ENCODE measurements at regions not wholly inside any gene's neighbourhood (a gene's known extent, or its start where the extent isn't known, plus 50 kb on each side); places are given as distances from the start of the nearest gene placed in this dataset.

DNA sequence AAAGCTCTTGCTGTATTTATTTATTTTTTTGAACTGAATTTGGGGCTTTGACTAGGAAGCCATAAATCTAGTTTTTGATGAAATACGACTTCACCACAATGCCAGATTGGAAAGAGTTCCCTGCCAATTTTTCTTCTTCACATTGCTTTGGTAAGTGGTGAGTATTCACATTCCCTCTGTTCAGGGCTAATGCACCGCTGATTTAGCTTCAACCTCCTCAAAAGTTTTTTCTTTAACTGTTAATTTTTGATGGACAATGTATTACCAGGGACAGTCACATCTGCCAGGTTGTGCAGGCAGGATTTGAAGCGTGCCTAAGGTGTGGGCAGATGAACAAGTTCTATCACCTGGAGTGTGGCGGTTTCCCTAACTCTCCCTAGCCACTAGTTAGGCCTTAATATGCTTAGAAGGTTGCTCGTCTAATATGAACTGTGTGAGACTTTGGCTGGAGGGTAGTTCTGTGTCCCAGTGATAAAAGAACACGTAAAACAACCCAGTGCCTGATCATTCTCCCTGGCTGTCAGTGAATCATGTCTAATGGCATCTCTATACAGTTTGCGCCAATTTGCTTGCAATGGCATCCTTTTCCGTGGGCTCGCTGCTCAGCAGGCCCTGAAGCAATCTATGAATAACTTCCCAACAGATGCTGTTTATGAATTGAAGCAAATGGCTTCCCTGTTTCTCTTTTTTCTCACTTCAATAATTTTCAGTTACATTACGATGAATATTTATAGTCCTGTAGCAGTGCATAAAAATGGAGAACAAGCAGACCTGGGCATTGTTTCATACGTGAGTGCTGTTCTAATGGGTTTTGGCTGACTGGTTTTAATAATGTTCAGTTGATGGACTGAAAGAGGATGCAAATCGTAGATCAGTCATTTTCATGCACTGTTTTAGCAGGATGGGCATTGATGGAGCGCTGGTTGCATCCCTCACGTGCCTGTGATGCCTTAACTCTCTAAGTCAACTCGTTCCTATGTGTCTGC, 243.2 kb upstream of the SUCLG2 start:
- DNase-seq: no peak
- Mint-ChIP-seq H3K4me3 (ENCODE audit: unreplicated experiment) (no peak overlapping the region), H3K4me1 (ENCODE audit: low read depth, unreplicated experiment) (no peaks in the 10 kb centered on the region), H3K9me3 (ENCODE audit: unreplicated experiment) (peaks cover 1% of the 10 kb centered on the region), H3K27me3 (ENCODE audit: unreplicated experiment) (no peaks in the 10 kb centered on the region), H3K36me3 (ENCODE audit: unreplicated experiment) (no peaks in the 10 kb centered on the region), H3K27ac (ENCODE audit: unreplicated experiment) (no peak overlapping the region)
- no peak for TF ChIP-seq CTCF (IDR thresholded peaks at IDR 0.05; ENCODE audit: partially characterized antibody, unreplicated experiment)

DNA sequence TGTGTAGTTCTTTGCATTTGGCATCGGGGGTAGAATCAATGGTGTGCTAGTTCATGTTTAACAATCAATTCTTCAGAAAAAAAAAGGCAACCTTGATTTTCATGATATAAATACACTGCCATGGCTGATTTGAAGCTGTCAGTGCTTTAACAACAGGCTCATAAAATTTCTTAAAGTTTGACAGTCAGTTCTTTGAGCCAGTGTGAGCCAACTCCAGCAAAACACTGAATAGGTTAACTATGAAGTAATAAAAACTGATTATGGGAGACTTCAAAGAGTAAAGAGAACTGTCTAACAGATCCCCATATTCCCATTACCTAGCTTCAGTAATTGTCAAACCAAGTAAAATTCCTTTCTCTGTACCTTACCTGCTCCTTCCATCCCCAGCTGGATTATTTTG, 241.7 kb upstream of the SUCLG2 start:
- Mint-ChIP-seq H3K4me3 (ENCODE audit: unreplicated experiment) (no peak overlapping the region), H3K36me3 (ENCODE audit: unreplicated experiment) (no peaks in the 10 kb centered on the region), H3K9me3 (ENCODE audit: unreplicated experiment) (peaks cover 1% of the 10 kb centered on the region), H3K27me3 (ENCODE audit: unreplicated experiment) (no peaks in the 10 kb centered on the region), H3K4me1 (ENCODE audit: low read depth, unreplicated experiment) (no peaks in the 10 kb centered on the region), H3K27ac (ENCODE audit: unreplicated experiment) (no peak overlapping the region)
- TF ChIP-seq CTCF (IDR thresholded peaks at IDR 0.05; ENCODE audit: partially characterized antibody, unreplicated experiment): no peak
- no peak for DNase-seq

- no peaks in the 10 kb centered on the region for H3K27me3 Mint-ChIP-seq (ENCODE audit: unreplicated experiment)
- H3K4me3 Mint-ChIP-seq (ENCODE audit: unreplicated experiment): no peak overlapping the region
- no peak overlapping the region for H3K27ac Mint-ChIP-seq (ENCODE audit: unreplicated experiment)
- DNase-seq: no peak
- H3K4me1 Mint-ChIP-seq (ENCODE audit: low read depth, unreplicated experiment): no peaks in the 10 kb centered on the region
- peaks cover 4% of the 10 kb centered on the region for H3K36me3 Mint-ChIP-seq (ENCODE audit: unreplicated experiment)
- no peak for TF ChIP-seq CTCF (IDR thresholded peaks at IDR 0.05; ENCODE audit: partially characterized antibody, unreplicated experiment)
- peaks cover 1% of the 10 kb centered on the region for H3K9me3 Mint-ChIP-seq (ENCODE audit: unreplicated experiment)
Observed at GRCh38 chr3:67894510-67894909, 240.1 kb upstream of the SUCLG2 start.

DNA sequence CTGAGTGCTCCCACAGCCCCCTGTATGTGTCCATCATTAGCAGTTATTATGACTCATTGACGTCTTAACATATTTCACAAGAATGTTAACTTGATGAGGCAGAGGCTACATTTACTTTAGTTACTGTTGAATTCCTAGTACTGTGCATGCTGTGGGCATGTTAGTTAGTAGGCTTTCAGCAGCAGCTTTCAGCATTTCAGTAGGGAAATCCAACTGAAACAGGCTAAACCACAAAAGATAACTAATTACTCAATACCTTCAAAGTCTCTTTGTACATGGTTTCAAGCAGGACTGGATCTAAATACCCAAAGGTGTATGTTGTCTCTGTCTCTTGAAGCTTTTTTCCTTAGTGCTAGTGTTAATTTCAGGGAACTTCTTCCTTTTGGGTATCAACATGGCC, 229.9 kb upstream of the SUCLG2 start:
- peaks cover 3% of the 10 kb centered on the region for H3K27me3 Mint-ChIP-seq (ENCODE audit: unreplicated experiment)
- peaks cover 1% of the 10 kb centered on the region for H3K9me3 Mint-ChIP-seq (ENCODE audit: unreplicated experiment)
- TF ChIP-seq CTCF (IDR thresholded peaks at IDR 0.05; ENCODE audit: partially characterized antibody, unreplicated experiment): no peak
- no peaks in the 10 kb centered on the region for H3K4me1 Mint-ChIP-seq (ENCODE audit: low read depth, unreplicated experiment)
- DNase-seq: no peak
- no peaks in the 10 kb centered on the region for H3K36me3 Mint-ChIP-seq (ENCODE audit: unreplicated experiment)
- no peak overlapping the region for H3K4me3 Mint-ChIP-seq (ENCODE audit: unreplicated experiment)
- no peak overlapping the region for H3K27ac Mint-ChIP-seq (ENCODE audit: unreplicated experiment)

DNA sequence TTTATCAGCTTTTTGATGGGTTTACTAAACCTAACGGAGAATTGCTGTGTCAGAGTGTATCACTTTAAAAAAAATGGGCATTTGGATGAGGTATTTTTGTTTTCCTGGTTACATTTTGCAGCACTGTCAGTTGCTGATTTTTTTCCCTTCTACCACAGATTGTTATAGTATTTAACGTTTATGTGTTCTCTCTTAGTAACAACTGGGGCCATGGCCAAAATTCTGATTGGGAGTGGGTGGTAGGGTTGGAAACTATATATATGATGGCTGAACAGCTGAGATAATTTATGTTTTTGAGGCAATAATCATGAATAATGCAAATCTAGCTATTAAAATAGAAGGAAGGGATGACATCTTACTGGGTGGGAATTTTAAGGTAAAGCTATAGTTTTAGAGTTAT, 229.4 kb upstream of the SUCLG2 start:
- DNase-seq: no peak
- Mint-ChIP-seq H3K4me1 (ENCODE audit: low read depth, unreplicated experiment) (no peaks in the 10 kb centered on the region), H3K9me3 (ENCODE audit: unreplicated experiment) (no peaks in the 10 kb centered on the region), H3K4me3 (ENCODE audit: unreplicated experiment) (no peak overlapping the region), H3K36me3 (ENCODE audit: unreplicated experiment) (no peaks in the 10 kb centered on the region), H3K27me3 (ENCODE audit: unreplicated experiment) (peaks cover 3% of the 10 kb centered on the region), H3K27ac (ENCODE audit: unreplicated experiment) (no peak overlapping the region)
- TF ChIP-seq CTCF (IDR thresholded peaks at IDR 0.05; ENCODE audit: partially characterized antibody, unreplicated experiment): no peak
